GM12878 (cell line): ENCODE measurements at regions not wholly inside any gene's neighbourhood (a gene's known extent, or its start where the extent isn't known, plus 50 kb on each side); places are given as distances from the start of the nearest gene placed in this dataset.

Experiments used
- BHLHE40 ChIP-seq, 2 experiments: fragments of 450-650 bp in 1 of 2; IDR thresholded peaks; 2 replicates each; pipeline ENCODE4 v1.6.1; 2011 to 2017; ENCODE audit warnings: low read depth in 2 of 2, borderline replicate concordance in 1 of 2, improper control_type of control experiment in 1 of 2, low read length in 1 of 2, mild to moderate bottlenecking in 1 of 2
- NR2C2 ChIP-seq: IDR thresholded peaks from 2 replicates; pipeline ENCODE4 v1.6.1; 2011; ENCODE audit warnings: borderline replicate concordance, low read depth; ENCODE audit not compliant: control insufficient read depth, insufficient read length
- RFX5 ChIP-seq: IDR thresholded peaks from 2 replicates; pipeline ENCODE4 v1.6.1; 2011; ENCODE audit warnings: low read depth, low read length, improper control_type of control experiment
- SREBF2 ChIP-seq: IDR thresholded peaks from 2 replicates; pipeline ENCODE4 v1.6.1; 2012; ENCODE audit warnings: mild to moderate bottlenecking, low read length
- TF ChIP-seq, protein P1 (sequence below), 3 experiments: IDR thresholded peaks in 2 of 3; conservative IDR thresholded peaks in 1 of 3; 2 replicates each; pipeline ENCODE4 v1.5.1; 2011; ENCODE audit warnings: low read depth in 3 of 3, low read length in 3 of 3, mild to moderate bottlenecking in 3 of 3, control low read depth in 2 of 3, moderate library complexity in 2 of 3, inconsistent platforms in 1 of 3, mixed read lengths in 1 of 3; ENCODE audit not compliant: control insufficient read depth in 2 of 3, insufficient read depth in 1 of 3; ENCODE audit errors: extremely low read depth in 1 of 3

DNA sequence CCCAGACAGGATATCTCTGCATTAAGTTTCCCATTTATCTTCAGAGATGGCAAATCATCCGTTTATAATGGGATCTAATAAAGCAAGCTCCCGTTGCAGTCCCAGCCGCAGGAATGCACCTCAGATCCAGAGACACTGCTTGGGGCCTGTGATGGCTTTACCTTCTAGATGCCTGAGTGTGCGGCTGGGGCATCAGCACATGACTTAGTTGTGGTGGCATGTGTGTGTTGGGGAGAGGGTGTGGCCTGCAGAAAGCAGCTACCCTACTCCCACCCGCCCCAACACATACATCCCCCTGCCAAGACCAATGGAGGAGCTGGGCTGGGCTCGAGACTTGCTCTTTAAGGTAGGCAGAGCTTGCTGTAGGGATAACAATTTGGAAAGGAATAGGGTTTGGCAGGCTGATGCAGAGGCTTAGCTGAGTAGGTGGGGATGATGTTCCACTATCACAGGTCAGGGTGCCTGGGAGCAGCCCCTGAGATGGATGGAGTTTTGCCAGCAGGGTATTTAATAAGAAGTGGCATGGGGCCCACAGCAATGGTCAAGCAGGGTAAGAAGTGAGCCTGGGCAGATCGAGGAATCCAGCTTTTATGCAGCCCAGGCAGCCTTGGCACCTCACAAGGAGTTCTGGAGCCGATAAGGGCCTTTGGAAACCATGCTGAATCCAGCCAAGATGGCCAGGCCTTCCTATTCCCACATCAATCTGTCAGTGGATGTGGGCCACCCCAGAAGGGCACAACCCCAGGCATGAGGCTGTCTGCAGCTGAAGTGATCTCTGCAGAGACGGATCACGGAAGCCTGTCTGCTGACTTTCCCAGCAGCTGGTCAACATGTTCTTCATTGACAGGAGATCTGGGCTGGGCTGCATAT, 601.3 kb downstream of the BUD13 start:
- TF ChIP-seq, protein P1, sequence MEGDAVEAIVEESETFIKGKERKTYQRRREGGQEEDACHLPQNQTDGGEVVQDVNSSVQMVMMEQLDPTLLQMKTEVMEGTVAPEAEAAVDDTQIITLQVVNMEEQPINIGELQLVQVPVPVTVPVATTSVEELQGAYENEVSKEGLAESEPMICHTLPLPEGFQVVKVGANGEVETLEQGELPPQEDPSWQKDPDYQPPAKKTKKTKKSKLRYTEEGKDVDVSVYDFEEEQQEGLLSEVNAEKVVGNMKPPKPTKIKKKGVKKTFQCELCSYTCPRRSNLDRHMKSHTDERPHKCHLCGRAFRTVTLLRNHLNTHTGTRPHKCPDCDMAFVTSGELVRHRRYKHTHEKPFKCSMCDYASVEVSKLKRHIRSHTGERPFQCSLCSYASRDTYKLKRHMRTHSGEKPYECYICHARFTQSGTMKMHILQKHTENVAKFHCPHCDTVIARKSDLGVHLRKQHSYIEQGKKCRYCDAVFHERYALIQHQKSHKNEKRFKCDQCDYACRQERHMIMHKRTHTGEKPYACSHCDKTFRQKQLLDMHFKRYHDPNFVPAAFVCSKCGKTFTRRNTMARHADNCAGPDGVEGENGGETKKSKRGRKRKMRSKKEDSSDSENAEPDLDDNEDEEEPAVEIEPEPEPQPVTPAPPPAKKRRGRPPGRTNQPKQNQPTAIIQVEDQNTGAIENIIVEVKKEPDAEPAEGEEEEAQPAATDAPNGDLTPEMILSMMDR (IDR thresholded peaks at IDR 0.05 in 2 of 3, conservative IDR thresholded peaks at IDR 0.05 in 1 of 3; ENCODE audit: control insufficient read depth in 2 of 3, extremely low read depth in 1 of 3, insufficient read depth in 1 of 3, low read depth in 3 of 3, low read length in 3 of 3) = no peak
- TF ChIP-seq RFX5 = no peak
- no peak for TF ChIP-seq BHLHE40 (IDR thresholded peaks at IDR 0.05; ENCODE audit: borderline replicate concordance in 1 of 2, low read depth in 2 of 2, low read length in 1 of 2)
- TF ChIP-seq SREBF2 = no peak
- no peak for TF ChIP-seq NR2C2
